ENCODE measurements at regions not wholly inside any gene's neighbourhood (a gene's known extent, or its start where the extent isn't known, plus 50 kb on each side); places are given as distances from the start of the nearest gene placed in this dataset.

DNA sequence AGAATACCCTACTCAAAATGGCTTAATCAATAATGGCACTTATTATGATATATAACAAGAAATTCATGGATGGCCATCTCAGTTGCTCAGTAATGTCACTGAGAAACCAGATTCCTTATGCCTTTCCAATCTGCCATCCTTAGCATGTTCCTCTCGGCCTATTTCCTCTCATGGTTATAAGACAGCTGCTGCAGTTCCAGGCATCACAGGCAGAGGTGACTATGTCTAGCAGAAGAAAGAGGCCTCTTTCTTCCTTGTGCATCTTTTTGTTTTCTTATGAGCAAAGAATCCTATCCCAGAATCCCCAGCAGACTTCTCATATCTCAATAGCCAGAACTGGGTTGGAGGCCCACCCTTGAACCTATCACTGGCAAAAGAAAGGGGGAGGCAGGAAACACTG is 310.6 kb upstream of the SPRED2 start:
- Histone ChIP-seq H3K4me1 (no peaks in the 10 kb centered on the region), H3K27ac (no peak overlapping the region), H3K9me3 (no peaks in the 10 kb centered on the region), H3K4me3 (no peak overlapping the region), H3K36me3 (no peaks in the 10 kb centered on the region), H3K27me3 (ENCODE audit: low read depth) (no peaks in the 10 kb centered on the region)
- ATAC-seq: no peak
- intact Hi-C loops (cut with DNase I): no loop called here
- no peak for TF ChIP-seq CTCF (IDR thresholded peaks at IDR 0.05)
- DNase-seq: no peak

DNA sequence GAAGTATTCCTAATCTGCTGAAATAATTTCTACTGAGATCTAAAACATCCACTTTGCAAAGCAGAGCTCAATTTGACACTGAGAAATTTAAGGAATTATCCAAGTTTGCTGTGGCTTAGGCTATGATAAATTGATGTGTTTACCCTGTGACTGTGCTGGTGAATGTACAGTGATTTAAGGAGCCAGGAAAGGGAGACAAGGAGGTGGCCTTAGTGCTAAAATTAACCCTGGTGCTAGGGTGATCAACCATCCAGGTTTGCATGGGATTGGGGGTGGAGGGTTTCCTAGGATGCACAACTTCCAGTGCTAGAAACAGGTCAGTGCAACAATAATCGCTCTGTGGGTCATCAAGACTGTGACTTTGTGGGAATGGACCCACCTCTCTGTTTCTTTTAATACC is 307.5 kb upstream of the SPRED2 start:
- no peak for TF ChIP-seq CTCF (IDR thresholded peaks at IDR 0.05)
- ATAC-seq: no peak
- Histone ChIP-seq H3K27me3 (ENCODE audit: low read depth) (no peaks in the 10 kb centered on the region), H3K36me3 (no peaks in the 10 kb centered on the region), H3K27ac (no peak overlapping the region), H3K4me1 (no peaks in the 10 kb centered on the region), H3K4me3 (no peak overlapping the region), H3K9me3 (no peaks in the 10 kb centered on the region)
- DNase-seq: no peak
- intact Hi-C loops (cut with DNase I): no loop called here

DNA sequence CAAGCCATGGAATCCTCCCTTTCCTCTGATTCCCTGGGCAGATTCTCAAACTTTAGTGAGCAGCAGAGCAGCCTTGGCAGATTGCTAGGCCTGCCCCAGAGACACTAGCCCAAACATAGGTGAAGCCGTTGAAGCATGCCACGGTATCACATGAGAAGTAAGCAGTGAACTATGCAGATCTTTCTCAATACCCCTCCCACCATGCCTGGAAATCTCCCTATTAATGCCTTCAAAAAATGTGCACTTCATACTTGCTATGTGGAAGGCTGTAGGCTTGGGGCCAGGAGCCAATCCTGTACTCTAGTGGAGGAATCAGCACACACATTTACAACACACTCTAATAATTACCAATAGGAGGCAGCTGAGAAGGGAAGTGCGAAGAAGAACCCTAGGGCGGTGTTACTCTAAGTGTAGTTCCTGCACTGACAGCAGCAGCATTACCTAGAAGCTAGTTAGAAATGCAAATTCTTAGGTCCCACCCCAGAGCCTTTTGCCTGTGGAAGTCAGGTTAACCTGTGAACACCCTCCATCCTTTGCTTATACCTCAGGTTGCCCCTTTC is 305.1 kb upstream of the SPRED2 start:
- Histone ChIP-seq H3K4me1 (no peaks in the 10 kb centered on the region), H3K9me3 (no peaks in the 10 kb centered on the region), H3K27me3 (ENCODE audit: low read depth) (no peaks in the 10 kb centered on the region), H3K4me3 (no peak overlapping the region), H3K27ac (no peak overlapping the region), H3K36me3 (no peaks in the 10 kb centered on the region)
- TF ChIP-seq CTCF (IDR thresholded peaks at IDR 0.05): no peak
- ATAC-seq (no peak), DNase-seq (no peak)
- intact Hi-C loops (cut with DNase I): no loop called here

DNA sequence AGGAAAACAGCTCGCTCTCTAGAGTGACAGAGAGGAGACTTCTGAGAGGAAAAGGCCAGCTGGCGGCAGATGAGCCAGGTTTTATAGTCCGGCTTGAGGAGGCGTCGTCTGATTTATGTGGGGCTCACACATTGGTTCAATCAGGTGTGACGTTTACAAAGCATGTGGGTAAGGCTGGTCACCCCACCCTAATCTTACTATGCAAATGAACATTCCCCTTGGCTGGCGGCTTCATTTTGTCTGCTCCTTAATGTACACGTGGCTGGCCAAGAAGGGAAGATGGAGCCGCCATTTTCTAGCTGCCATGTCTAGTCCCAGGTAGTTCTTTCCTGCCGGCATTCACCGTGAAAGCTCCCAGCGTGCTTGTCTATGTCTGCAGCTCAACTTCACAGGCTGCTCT is 299.1 kb upstream of the SPRED2 start:
- no peak for DNase-seq
- Histone ChIP-seq H3K36me3 (no peaks in the 10 kb centered on the region), H3K9me3 (no peaks in the 10 kb centered on the region), H3K27ac (no peak overlapping the region), H3K4me3 (no peak overlapping the region), H3K4me1 (no peaks in the 10 kb centered on the region), H3K27me3 (ENCODE audit: low read depth) (no peaks in the 10 kb centered on the region)
- no peak for TF ChIP-seq CTCF (IDR thresholded peaks at IDR 0.05)
- intact Hi-C loops (cut with DNase I): no loop called here
- ATAC-seq: no peak

GRCh38 chr2:65730186-65730585 is 297.8 kb upstream of the SPRED2 start:
- intact Hi-C loops (cut with DNase I): no loop called here
- TF ChIP-seq CTCF (IDR thresholded peaks at IDR 0.05): no peak
- Histone ChIP-seq H3K4me1 (no peaks in the 10 kb centered on the region), H3K9me3 (no peaks in the 10 kb centered on the region), H3K27me3 (ENCODE audit: low read depth) (no peaks in the 10 kb centered on the region), H3K4me3 (no peak overlapping the region), H3K36me3 (no peaks in the 10 kb centered on the region), H3K27ac (no peak overlapping the region)
- ATAC-seq: no peak
- no peak for DNase-seq

DNA sequence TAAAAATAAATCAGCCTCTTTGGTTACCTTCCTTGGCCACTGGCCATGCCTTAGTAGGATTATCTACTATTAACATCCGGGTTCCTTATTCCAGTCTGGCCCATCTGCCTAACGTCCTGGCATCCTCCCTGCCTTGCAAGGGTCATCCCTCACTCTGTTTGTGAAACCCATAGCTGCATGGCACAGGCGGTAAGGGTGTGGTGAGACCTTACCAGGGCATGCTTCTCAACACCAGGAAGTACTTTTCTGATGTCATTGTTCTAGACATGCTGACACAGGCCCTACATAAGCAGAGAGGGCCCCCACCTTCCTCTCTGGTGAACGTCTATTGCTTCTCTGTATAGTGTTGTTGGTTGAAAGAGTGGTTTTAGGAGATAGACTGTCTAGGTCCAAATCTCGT is 296.8 kb upstream of the SPRED2 start:
- intact Hi-C loops (cut with DNase I): no loop called here
- ATAC-seq: no peak
- TF ChIP-seq CTCF (IDR thresholded peaks at IDR 0.05): no peak
- Histone ChIP-seq H3K4me3 (no peak overlapping the region), H3K4me1 (no peaks in the 10 kb centered on the region), H3K36me3 (no peaks in the 10 kb centered on the region), H3K27me3 (ENCODE audit: low read depth) (no peaks in the 10 kb centered on the region), H3K27ac (no peak overlapping the region), H3K9me3 (no peaks in the 10 kb centered on the region)
- no peak for DNase-seq

Data from lower lobe of right lung (tissue), 2 donors.